ENCODE measurements at regions not wholly inside any gene's neighbourhood (a gene's known extent, or its start where the extent isn't known, plus 50 kb on each side); places are given as distances from the start of the nearest gene placed in this dataset.
A peak's percentile ranks its signal among the peaks of the same experiment; 100 is the strongest.
"Not testable (repeated sequence)": the region's sequence is repeated elsewhere in the genome, so short reads cannot be mapped to it uniquely, and the experiment has no call there.

DNA sequence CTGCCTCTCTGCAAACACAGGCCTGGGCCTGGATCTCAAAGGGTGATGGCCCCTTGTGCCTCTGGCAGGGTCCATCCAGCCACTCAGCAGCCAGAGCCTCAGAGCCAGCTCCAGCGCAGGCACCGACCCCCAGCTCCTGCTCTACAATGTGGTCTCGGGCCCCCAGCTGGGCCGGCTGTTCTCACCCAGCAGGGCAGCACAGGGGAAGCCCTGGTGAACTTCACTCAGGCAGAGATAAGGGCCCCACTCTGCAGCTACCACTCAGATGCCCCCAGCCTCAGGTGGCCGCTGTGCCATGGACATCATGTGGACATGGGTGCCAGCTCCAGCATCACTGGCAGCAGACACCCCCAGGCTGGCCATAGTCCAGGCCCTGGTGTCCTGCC is 173.1 kb downstream of the TBC1D2B start:
- intact Hi-C loops (cut with micrococcal nuclease): no loop called here
- Histone ChIP-seq H3K79me2 (ENCODE audit: control insufficient read depth, insufficient read depth, low read length) (no peaks in the 10 kb centered on the region), H3K9ac (ENCODE audit: low read length) (no peak overlapping the region), H3K27ac (ENCODE audit: low read length in 2 of 2) (no peak overlapping the region), H3K4me3 (ENCODE audit: control extremely low read depth in 1 of 5, extremely low read depth in 1 of 5, insufficient read depth in 1 of 5, low read depth in 2 of 5, low read length in 4 of 5) (no peak overlapping the region), H4K20me1 (ENCODE audit: control insufficient read depth, insufficient read depth, low read length, poor library complexity, severe bottlenecking) (no peaks in the 10 kb centered on the region), H3K4me2 (replicated peaks; ENCODE audit: low read depth, low read length, poor library complexity, severe bottlenecking) (no peak overlapping the region), H2AFZ (ENCODE audit: insufficient read depth, low read depth, low read length, poor library complexity, severe bottlenecking) (no peak overlapping the region), H3K27me3 (replicated peaks in 1 of 4; ENCODE audit: control extremely low read depth in 1 of 4, control insufficient read depth in 3 of 4, insufficient read depth in 4 of 4, low read length in 3 of 4) (no peaks in the 10 kb centered on the region), H3K36me3 (replicated peaks in 1 of 2; ENCODE audit: control extremely low read depth in 1 of 2, control insufficient read depth in 1 of 2, extremely low read depth in 1 of 2, insufficient read depth in 2 of 2, low read length in 1 of 2) (no peaks in the 10 kb centered on the region), H3K9me3 (ENCODE audit: control extremely low read depth in 1 of 3, control insufficient read depth in 2 of 3, insufficient read depth in 1 of 3, low read length in 2 of 3) (no peaks in the 10 kb centered on the region), H3K4me1 (ENCODE audit: control insufficient read depth in 2 of 2, insufficient read depth in 2 of 2, low read length in 2 of 2) (no peaks in the 10 kb centered on the region)
- no peak overlapping the region for H3K4me3 Mint-ChIP-seq
- H3K27me3 Mint-ChIP-seq: peaks cover 6% of the 10 kb centered on the region
- no peaks in the 10 kb centered on the region for H3K9me3 Mint-ChIP-seq (ENCODE audit: insufficient read depth)
- DNase-seq (peak; percentile 8), ATAC-seq (ENCODE audit: low read depth) (no peak)
- TF ChIP-seq, protein P1, sequence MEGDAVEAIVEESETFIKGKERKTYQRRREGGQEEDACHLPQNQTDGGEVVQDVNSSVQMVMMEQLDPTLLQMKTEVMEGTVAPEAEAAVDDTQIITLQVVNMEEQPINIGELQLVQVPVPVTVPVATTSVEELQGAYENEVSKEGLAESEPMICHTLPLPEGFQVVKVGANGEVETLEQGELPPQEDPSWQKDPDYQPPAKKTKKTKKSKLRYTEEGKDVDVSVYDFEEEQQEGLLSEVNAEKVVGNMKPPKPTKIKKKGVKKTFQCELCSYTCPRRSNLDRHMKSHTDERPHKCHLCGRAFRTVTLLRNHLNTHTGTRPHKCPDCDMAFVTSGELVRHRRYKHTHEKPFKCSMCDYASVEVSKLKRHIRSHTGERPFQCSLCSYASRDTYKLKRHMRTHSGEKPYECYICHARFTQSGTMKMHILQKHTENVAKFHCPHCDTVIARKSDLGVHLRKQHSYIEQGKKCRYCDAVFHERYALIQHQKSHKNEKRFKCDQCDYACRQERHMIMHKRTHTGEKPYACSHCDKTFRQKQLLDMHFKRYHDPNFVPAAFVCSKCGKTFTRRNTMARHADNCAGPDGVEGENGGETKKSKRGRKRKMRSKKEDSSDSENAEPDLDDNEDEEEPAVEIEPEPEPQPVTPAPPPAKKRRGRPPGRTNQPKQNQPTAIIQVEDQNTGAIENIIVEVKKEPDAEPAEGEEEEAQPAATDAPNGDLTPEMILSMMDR (IDR thresholded peaks at IDR 0.05): no peak
- TF ChIP-seq EZH2 (IDR thresholded peaks at IDR 0.05; ENCODE audit: borderline replicate concordance, insufficient read depth, low read depth, low read length, poor library complexity, severe bottlenecking): no peak
- 84% methylated on average over 5 of the region's 5 CpGs for WGBS (ENCODE audit: insufficient coverage)
- ChIA-PET CTCF (no interaction called here), POLR2A (no interaction called here)
- no peaks in the 10 kb centered on the region for H3K4me1 Mint-ChIP-seq
- H3K27ac Mint-ChIP-seq: no peak overlapping the region

DNA sequence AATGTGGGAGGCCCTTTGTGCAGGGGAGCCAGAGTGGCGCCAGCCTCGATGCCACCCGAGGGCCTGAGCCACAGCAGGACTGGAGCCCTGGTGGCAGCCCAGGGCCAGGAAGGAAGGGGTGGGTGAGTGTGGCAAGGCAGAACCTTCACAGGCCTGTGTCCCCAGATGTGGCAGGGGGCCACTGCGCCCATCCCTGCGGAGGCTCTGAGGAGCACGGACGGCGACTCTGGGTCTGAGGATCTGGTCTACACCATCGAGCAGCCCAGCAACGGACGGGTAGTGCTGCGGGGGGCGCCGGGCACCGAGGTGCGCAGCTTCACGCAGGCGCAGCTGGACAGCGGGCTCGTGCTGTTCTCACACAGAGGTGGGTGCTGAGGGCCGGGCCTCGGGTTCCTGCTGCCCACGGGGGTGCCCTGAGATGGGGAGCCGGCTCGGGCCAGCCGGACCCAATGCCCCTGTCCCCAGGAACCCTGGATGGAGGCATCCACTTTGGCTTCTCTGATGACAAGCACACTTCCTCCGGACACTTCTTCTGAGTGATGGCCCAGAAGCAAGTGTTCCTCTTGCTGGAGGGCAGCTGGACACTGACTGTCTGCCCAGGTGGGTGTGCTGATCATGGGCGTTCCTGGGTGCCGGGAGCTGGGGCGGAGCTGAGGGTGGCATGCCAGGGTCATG is 173.6 kb downstream of the TBC1D2B start:
- H3K4me3 Mint-ChIP-seq; H3K9me3 ChIP-seq (ENCODE audit: control extremely low read depth in 1 of 3, control insufficient read depth in 2 of 3, insufficient read depth in 1 of 3, low read length in 2 of 3); H3K79me2 ChIP-seq (ENCODE audit: control insufficient read depth, insufficient read depth, low read length); DNase-seq; H3K27me3 ChIP-seq (replicated peaks in 1 of 4; ENCODE audit: control extremely low read depth in 1 of 4, control insufficient read depth in 3 of 4, insufficient read depth in 4 of 4, low read length in 3 of 4); H3K27ac ChIP-seq (ENCODE audit: low read length in 2 of 2); intact Hi-C loops (cut with micrococcal nuclease); H2AFZ ChIP-seq (ENCODE audit: insufficient read depth, low read depth, low read length, poor library complexity, severe bottlenecking); H3K4me3 ChIP-seq (ENCODE audit: control extremely low read depth in 1 of 5, extremely low read depth in 1 of 5, insufficient read depth in 1 of 5, low read depth in 2 of 5, low read length in 4 of 5); ATAC-seq (ENCODE audit: low read depth); CTCF ChIA-PET; H3K27ac Mint-ChIP-seq; H3K4me2 ChIP-seq (replicated peaks; ENCODE audit: low read depth, low read length, poor library complexity, severe bottlenecking); H3K9me3 Mint-ChIP-seq (ENCODE audit: insufficient read depth); H3K4me1 ChIP-seq (ENCODE audit: control insufficient read depth in 2 of 2, insufficient read depth in 2 of 2, low read length in 2 of 2); POLR2A ChIA-PET; H4K20me1 ChIP-seq (ENCODE audit: control insufficient read depth, insufficient read depth, low read length, poor library complexity, severe bottlenecking); H3K4me1 Mint-ChIP-seq; H3K9ac ChIP-seq (ENCODE audit: low read length); H3K36me3 ChIP-seq (replicated peaks in 1 of 2; ENCODE audit: control extremely low read depth in 1 of 2, control insufficient read depth in 1 of 2, extremely low read depth in 1 of 2, insufficient read depth in 2 of 2, low read length in 1 of 2); H3K27me3 Mint-ChIP-seq: not testable (repeated sequence)
- WGBS (ENCODE audit: insufficient coverage): 93% methylated on average over 30 of the region's 30 CpGs

Data from B cell (primary cell).